ENCODE measurements at regions not wholly inside any gene's neighbourhood (a gene's known extent, or its start where the extent isn't known, plus 50 kb on each side); places are given as distances from the start of the nearest gene placed in this dataset.

DNA sequence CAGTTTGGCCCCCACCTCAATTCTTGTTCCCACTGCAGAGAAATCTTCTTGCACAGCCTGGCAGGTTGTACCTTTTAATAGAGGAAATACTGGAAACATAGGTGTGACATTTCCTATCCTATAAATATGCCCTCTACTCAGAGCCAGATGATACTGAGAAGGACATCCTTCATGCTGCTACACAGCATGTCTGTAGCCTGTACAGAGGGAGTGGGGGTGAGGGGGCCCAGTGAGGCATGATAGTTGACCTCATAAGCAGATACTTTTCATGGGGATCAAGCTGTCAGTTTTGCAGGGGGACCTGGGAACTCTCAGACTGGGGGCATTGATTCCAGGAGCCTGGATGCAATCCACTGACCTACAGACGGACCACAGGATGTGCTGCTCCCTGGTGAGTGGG lies 96.2 kb upstream of the TOP1 start:
- TF ChIP-seq, protein P1, sequence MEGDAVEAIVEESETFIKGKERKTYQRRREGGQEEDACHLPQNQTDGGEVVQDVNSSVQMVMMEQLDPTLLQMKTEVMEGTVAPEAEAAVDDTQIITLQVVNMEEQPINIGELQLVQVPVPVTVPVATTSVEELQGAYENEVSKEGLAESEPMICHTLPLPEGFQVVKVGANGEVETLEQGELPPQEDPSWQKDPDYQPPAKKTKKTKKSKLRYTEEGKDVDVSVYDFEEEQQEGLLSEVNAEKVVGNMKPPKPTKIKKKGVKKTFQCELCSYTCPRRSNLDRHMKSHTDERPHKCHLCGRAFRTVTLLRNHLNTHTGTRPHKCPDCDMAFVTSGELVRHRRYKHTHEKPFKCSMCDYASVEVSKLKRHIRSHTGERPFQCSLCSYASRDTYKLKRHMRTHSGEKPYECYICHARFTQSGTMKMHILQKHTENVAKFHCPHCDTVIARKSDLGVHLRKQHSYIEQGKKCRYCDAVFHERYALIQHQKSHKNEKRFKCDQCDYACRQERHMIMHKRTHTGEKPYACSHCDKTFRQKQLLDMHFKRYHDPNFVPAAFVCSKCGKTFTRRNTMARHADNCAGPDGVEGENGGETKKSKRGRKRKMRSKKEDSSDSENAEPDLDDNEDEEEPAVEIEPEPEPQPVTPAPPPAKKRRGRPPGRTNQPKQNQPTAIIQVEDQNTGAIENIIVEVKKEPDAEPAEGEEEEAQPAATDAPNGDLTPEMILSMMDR (IDR thresholded peaks at IDR 0.05), result no peak
- TF ChIP-seq POLR2A (IDR thresholded peaks at IDR 0.05), result no peak
